GM12878 (cell line): ENCODE measurements at regions not wholly inside any gene's neighbourhood (a gene's known extent, or its start where the extent isn't known, plus 50 kb on each side); places are given as distances from the start of the nearest gene placed in this dataset.

Experiments
- ATAC-seq: fragments of 200-7000 bp; cut with Tn5 transposase; 3 replicates; pipeline ENCODE4 v1.9.1; 2020; ENCODE audit warnings: mild to moderate bottlenecking, moderate library complexity
- BruUV-seq: library from RNA; stranded (reverse); fragments of 400-500 nt; replicated peaks from 2 replicates; lab custom pipeline; 2021; lab: Mats Ljungman, UMichigan
- CTCF ChIA-PET: fragments of 300-600 bp; sonication (Branson Sonifier 250); formaldehyde crosslinking; extraction: SDS; loops from one replicate; lab custom pipeline; 2021; ENCODE audit warnings: inconsistent platforms; lab: Yijun Ruan, JAX
- POLR2A ChIA-PET: fragments of 350-600 bp; formaldehyde crosslinking; extraction: SDS; loops from one replicate; lab custom pipeline; 2021; ENCODE audit warnings: inconsistent platforms; lab: Charles Lee
- RAD21 ChIA-PET: fragments of 300-600 bp; sonication (Branson Sonifier 250); formaldehyde crosslinking; loops from one replicate; lab custom pipeline; 2023; ENCODE audit warnings: antibody characterized with exemption; ENCODE audit not compliant: unreplicated experiment; lab: Charles Lee
- SMC1A ChIA-PET: fragments of 300-600 bp; sonication (Branson Sonifier 250); formaldehyde crosslinking; loops from one replicate; lab custom pipeline; 2023; ENCODE audit not compliant: unreplicated experiment, uncharacterized antibody; lab: Charles Lee
- DNase-seq: peaks from one replicate; pipeline ENCODE4 v3.0.0-alpha.2; 2011; ENCODE audit warnings: low read depth, low spot score
- FAIRE-seq: peaks from 3 replicates; lab custom pipeline; 2011; peaks lifted over from hg19 to GRCh38; lab: Jason Lieb, UNC
- H2AFZ ChIP-seq: 2 replicates; pipeline ENCODE4 v1.6.0; 2011; ENCODE audit warnings: low read depth, low read length, control low read depth; ENCODE audit not compliant: control insufficient read depth
- H3K27ac ChIP-seq: 2 replicates; pipeline ENCODE4 v1.5.1; 2011; ENCODE audit warnings: control low read depth; ENCODE audit not compliant: control insufficient read depth, insufficient read depth
- H3K27me3 ChIP-seq, 2 experiments: replicated peaks in 1 of 2; 2 replicates each; pipeline versions ENCODE4 v1.6.0 to v1.6.1; 2011; ENCODE audit warnings: low read length in 1 of 2; ENCODE audit not compliant: control insufficient read depth in 2 of 2, insufficient read depth in 2 of 2
- H3K36me3 ChIP-seq, 2 experiments: 2 replicates each; pipeline ENCODE4 v1.5.1; 2011; ENCODE audit warnings: low read length in 1 of 2; ENCODE audit not compliant: control insufficient read depth in 2 of 2, insufficient read depth in 2 of 2
- H3K4me1 ChIP-seq: 2 replicates; pipeline ENCODE4 v1.6.1; 2011; ENCODE audit warnings: mild to moderate bottlenecking, low read length, moderate library complexity, mixed read lengths; ENCODE audit not compliant: control insufficient read depth, insufficient read depth
- H3K4me2 ChIP-seq: 2 replicates; pipeline ENCODE4 v1.6.0; 2011; ENCODE audit warnings: control low read depth; ENCODE audit not compliant: control insufficient read depth, insufficient read depth
- H3K4me3 ChIP-seq: fragments of 200-600 bp; sonication (generic); 2 replicates; pipeline ENCODE4 v1.5.1; 2016
- H3K79me2 ChIP-seq: 2 replicates; pipeline ENCODE4 v1.6.0; 2011; ENCODE audit warnings: low read length; ENCODE audit not compliant: control insufficient read depth, insufficient read depth
- H3K9ac ChIP-seq: 2 replicates; pipeline ENCODE4 v1.8.0; 2011; ENCODE audit warnings: low read length, control low read depth, mixed read lengths; ENCODE audit not compliant: control insufficient read depth, insufficient read depth
- H3K9me3 ChIP-seq: replicated peaks from 3 replicates; pipeline ENCODE4 v1.5.1; 2011; ENCODE audit warnings: mild to moderate bottlenecking, low read length; ENCODE audit not compliant: control insufficient read depth, insufficient read depth
- H4K20me1 ChIP-seq: 2 replicates; pipeline ENCODE4 v1.6.0; 2011; ENCODE audit not compliant: control insufficient read depth, insufficient read depth
- BMI1 ChIP-seq: fragments of 450-650 bp; IDR thresholded peaks from 2 replicates; pipeline ENCODE4 v1.6.1; 2016; ENCODE audit warnings: mild to moderate bottlenecking, moderate library complexity, borderline replicate concordance
- CHD1 ChIP-seq: IDR thresholded peaks from 2 replicates; pipeline ENCODE4 v1.6.1; 2012; ENCODE audit warnings: low read depth, low read length, improper control_type of control experiment
- ELK1 ChIP-seq: IDR thresholded peaks from 2 replicates; pipeline ENCODE4 v1.6.1; 2012; ENCODE audit warnings: low read depth, low read length, improper control_type of control experiment
- FOXK2 ChIP-seq: fragments of 450-650 bp; IDR thresholded peaks from 2 replicates; pipeline ENCODE4 v1.6.1; 2017; ENCODE audit warnings: mild to moderate bottlenecking, moderate library complexity
- HCFC1 ChIP-seq: fragments of 150-350 bp; IDR thresholded peaks from 2 replicates; pipeline ENCODE4 v1.6.1; 2014; ENCODE audit warnings: low read length
- IKZF1 ChIP-seq: fragments of 450-650 bp; conservative IDR thresholded peaks from 2 replicates; pipeline ENCODE4 v1.6.1; 2017; ENCODE audit warnings: antibody characterized with exemption, mild to moderate bottlenecking
- IRF4 ChIP-seq: IDR thresholded peaks from 2 replicates; pipeline ENCODE4 v1.6.1; 2011; ENCODE audit warnings: low read depth, low read length
- KAT2A ChIP-seq: conservative IDR thresholded peaks from 2 replicates; pipeline ENCODE4 v1.6.1; 2011; ENCODE audit warnings: low read depth, low read length; ENCODE audit not compliant: control insufficient read depth
- MEF2B ChIP-seq: fragments of 450-650 bp; IDR thresholded peaks from 2 replicates; pipeline ENCODE4 v1.6.1; 2018; ENCODE audit warnings: mild to moderate bottlenecking, moderate library complexity; ENCODE audit not compliant: partially characterized antibody, poor library complexity, severe bottlenecking
- NR2C2 ChIP-seq: IDR thresholded peaks from 2 replicates; pipeline ENCODE4 v1.6.1; 2011; ENCODE audit warnings: borderline replicate concordance, low read depth; ENCODE audit not compliant: control insufficient read depth, insufficient read length
- PAX5 ChIP-seq: IDR thresholded peaks from 2 replicates; pipeline ENCODE4 v1.6.1; 2011; ENCODE audit warnings: low read depth, low read length, borderline replicate concordance
- RFX5 ChIP-seq: IDR thresholded peaks from 2 replicates; pipeline ENCODE4 v1.6.1; 2011; ENCODE audit warnings: low read depth, low read length, improper control_type of control experiment
- SRF ChIP-seq, 2 experiments: IDR thresholded peaks; 2 replicates each; pipeline ENCODE4 v1.6.1; 2011; ENCODE audit warnings: low read depth in 2 of 2, low read length in 2 of 2, mild to moderate bottlenecking in 1 of 2, moderate library complexity in 1 of 2
- STAT3 ChIP-seq: IDR thresholded peaks from 2 replicates; pipeline ENCODE4 v1.6.1; 2011; ENCODE audit warnings: low read depth, low read length, improper control_type of control experiment
- USF1 ChIP-seq: IDR thresholded peaks from 2 replicates; pipeline ENCODE4 v1.6.1; 2011; ENCODE audit warnings: borderline replicate concordance, low read depth, mild to moderate bottlenecking, moderate library complexity, mixed read lengths, low read length; ENCODE audit not compliant: insufficient read depth; ENCODE audit errors: extremely low read length
- ZNF384 ChIP-seq: IDR thresholded peaks from 2 replicates; pipeline ENCODE4 v1.6.1; 2012; ENCODE audit warnings: low read depth, mild to moderate bottlenecking, low read length, improper control_type of control experiment, borderline replicate concordance
- WGBS: methylation state at CpG from one replicate; pipeline ENCODE4 v1.1.6; 2016; ENCODE audit warnings: low lambda C conversion rate; ENCODE audit not compliant: insufficient replicate concordance, insufficient coverage; ENCODE audit errors: missing lambda C conversion rate; 5-methylcytosine and 5-hydroxymethylcytosine counted together
- in situ Hi-C: fragments of 300-500 bp; cut with MboI; formaldehyde crosslinking; loops from 9 replicates; pipeline ENCODE4 v1.14.3; 2018; ENCODE audit warnings: mixed read lengths
- intact Hi-C: fragments of 100-400 bp; cut with micrococcal nuclease; formaldehyde crosslinking; loops from one replicate; pipeline ENCODE4 v1.14.2; 2022; ENCODE audit not compliant: unreplicated experiment
- TF ChIP-seq, protein P1 (sequence below), 3 experiments: IDR thresholded peaks in 2 of 3; conservative IDR thresholded peaks in 1 of 3; 2 replicates each; pipeline ENCODE4 v1.5.1; 2011; ENCODE audit warnings: low read depth in 3 of 3, low read length in 3 of 3, mild to moderate bottlenecking in 3 of 3, control low read depth in 2 of 3, moderate library complexity in 2 of 3, inconsistent platforms in 1 of 3, mixed read lengths in 1 of 3; ENCODE audit not compliant: control insufficient read depth in 2 of 3, insufficient read depth in 1 of 3; ENCODE audit errors: extremely low read depth in 1 of 3
- TF ChIP-seq, protein P2 (sequence below): IDR thresholded peaks from 2 replicates; pipeline ENCODE4 v1.6.1; 2011; ENCODE audit warnings: low read depth, low read length, improper control_type of control experiment, borderline replicate concordance

- TF ChIP-seq PAX5 (no peak), SRF (IDR thresholded peaks at IDR 0.05; ENCODE audit: low read depth in 2 of 2, low read length in 2 of 2) (no peak)
- TF ChIP-seq, protein P1, sequence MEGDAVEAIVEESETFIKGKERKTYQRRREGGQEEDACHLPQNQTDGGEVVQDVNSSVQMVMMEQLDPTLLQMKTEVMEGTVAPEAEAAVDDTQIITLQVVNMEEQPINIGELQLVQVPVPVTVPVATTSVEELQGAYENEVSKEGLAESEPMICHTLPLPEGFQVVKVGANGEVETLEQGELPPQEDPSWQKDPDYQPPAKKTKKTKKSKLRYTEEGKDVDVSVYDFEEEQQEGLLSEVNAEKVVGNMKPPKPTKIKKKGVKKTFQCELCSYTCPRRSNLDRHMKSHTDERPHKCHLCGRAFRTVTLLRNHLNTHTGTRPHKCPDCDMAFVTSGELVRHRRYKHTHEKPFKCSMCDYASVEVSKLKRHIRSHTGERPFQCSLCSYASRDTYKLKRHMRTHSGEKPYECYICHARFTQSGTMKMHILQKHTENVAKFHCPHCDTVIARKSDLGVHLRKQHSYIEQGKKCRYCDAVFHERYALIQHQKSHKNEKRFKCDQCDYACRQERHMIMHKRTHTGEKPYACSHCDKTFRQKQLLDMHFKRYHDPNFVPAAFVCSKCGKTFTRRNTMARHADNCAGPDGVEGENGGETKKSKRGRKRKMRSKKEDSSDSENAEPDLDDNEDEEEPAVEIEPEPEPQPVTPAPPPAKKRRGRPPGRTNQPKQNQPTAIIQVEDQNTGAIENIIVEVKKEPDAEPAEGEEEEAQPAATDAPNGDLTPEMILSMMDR (IDR thresholded peaks at IDR 0.05 in 2 of 3, conservative IDR thresholded peaks at IDR 0.05 in 1 of 3; ENCODE audit: control insufficient read depth in 2 of 3, extremely low read depth in 1 of 3, insufficient read depth in 1 of 3, low read depth in 3 of 3, low read length in 3 of 3), result no peak
These were observed 65.5 kb upstream of the POU4F3 start (continued) for GRCh38 chr5:146273109-146273508.

DNA sequence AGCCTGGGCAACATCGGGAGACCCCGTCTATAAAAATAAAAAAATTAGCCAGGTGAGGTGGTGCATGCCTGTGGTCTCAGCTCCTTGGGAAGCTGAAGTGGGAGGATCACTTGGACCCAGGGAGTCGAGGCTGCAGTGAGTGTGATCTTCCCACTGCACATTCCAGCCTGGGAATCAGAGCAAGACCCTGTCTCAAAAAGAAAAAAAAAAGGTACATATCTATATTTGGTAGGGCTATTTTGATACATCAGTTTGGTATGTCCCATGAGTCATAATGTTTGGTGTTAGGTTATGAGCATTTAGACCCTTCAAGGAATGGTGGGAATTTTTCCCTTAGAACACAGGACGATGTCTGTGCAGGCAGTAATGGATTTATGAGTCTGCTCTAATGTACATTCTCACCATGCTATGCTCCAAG lies 55.3 kb upstream of the POU4F3 start:
- no peak overlapping the region for H3K27ac ChIP-seq
- no TSS peak for BruUV-seq
- POLR2A ChIA-PET, result no interaction called here
- TF ChIP-seq CHD1 (no peak), STAT3 (no peak), KAT2A (no peak), BMI1 (no peak), RFX5 (no peak), FOXK2 (no peak), ELK1 (no peak), ZNF384 (no peak), HCFC1 (no peak), IRF4 (no peak), PAX5 (no peak), MEF2B (no peak), NR2C2 (no peak), IKZF1 (no peak), USF1 (no peak)
- TF ChIP-seq, protein P2, sequence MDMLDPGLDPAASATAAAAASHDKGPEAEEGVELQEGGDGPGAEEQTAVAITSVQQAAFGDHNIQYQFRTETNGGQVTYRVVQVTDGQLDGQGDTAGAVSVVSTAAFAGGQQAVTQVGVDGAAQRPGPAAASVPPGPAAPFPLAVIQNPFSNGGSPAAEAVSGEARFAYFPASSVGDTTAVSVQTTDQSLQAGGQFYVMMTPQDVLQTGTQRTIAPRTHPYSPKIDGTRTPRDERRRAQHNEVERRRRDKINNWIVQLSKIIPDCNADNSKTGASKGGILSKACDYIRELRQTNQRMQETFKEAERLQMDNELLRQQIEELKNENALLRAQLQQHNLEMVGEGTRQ, result no peak

More for the DNA sequence above, 55.3 kb upstream of the POU4F3 start:
- Histone ChIP-seq H3K36me3 (peaks cover 2 to 14% of the 10 kb centered on the region in 2 experiments; a peak in 3 of 4 replicates), H3K9ac (no peak overlapping the region), H3K79me2 (no peaks in the 10 kb centered on the region), H2AFZ (no peak overlapping the region), H3K4me1 (no peaks in the 10 kb centered on the region), H4K20me1 (no peaks in the 10 kb centered on the region), H3K4me3 (no peak overlapping the region), H3K4me2 (no peak overlapping the region), H3K27me3 (no peaks in the 10 kb centered on the region), H3K9me3 (no peaks in the 10 kb centered on the region)
- DNase-seq, result no peak
- no peak for ATAC-seq
- WGBS, result 95% methylated on average over 4 of the region's 4 CpGs
- FAIRE-seq, result no peak
- ChIA-PET CTCF (no interaction called here), RAD21 (no interaction called here), SMC1A (no interaction called here)
- intact Hi-C loops, result no loop called here
- in situ Hi-C loops, result loop anchor here (25.0 kb wide), 1 partner anchor 154 kb away; the partner anchor contains the start of gene TCERG1
